ENCODE measurements at regions not wholly inside any gene's neighbourhood (a gene's known extent, or its start where the extent isn't known, plus 50 kb on each side); places are given as distances from the start of the nearest gene placed in this dataset.

DNA sequence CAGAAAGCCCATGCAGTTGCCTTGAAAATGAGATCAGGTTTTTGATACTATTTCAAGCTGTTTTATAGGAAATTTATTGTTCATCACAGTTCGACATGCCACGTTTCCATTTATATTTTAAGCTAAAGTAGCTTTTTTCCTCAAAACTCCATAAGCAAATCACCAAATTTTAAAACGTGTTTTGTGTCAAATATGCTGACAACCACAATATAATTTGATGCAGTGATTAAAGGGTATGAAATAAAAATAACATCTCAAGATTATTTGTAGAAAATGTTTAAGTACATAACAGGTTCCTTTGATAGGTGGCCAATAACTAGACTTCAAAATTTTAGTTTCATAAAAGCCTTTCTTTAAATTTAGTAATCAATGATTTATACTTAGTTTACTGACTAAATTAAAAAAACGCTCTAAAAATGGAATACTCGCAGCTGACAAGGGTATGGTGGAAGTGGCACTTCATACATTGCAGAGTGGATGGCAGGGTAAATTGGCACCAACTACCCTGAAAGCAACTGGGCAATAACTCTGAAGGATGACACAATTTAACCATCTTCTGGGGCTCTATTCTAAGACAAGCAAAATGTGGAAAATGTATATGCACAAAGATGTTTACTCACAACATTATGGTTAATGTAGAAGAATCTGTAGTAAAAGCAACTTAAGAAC lies 481.6 kb downstream of the TNS3 start:
- no peaks in the 10 kb centered on the region for H3K27me3 ChIP-seq
- H3K9ac ChIP-seq: no peak overlapping the region
- TF ChIP-seq Cebpa-rat (IDR thresholded peaks at IDR 0.05): no peak
- no peak overlapping the region for H3K4me3 ChIP-seq
- no peaks in the 10 kb centered on the region for H4K20me1 ChIP-seq
- H3K4me1 ChIP-seq: no peaks in the 10 kb centered on the region; the same call in 1 of the 2 replicates
- H3K4me2 ChIP-seq: no peak overlapping the region
- 0 out of 2 replicates have a peak, but pooled peaks cover 4% of the 10 kb centered on the region for H3K9me3 ChIP-seq
- no peak overlapping the region for H3K27ac ChIP-seq
- no peaks in the 10 kb centered on the region for H3K36me3 ChIP-seq

DNA sequence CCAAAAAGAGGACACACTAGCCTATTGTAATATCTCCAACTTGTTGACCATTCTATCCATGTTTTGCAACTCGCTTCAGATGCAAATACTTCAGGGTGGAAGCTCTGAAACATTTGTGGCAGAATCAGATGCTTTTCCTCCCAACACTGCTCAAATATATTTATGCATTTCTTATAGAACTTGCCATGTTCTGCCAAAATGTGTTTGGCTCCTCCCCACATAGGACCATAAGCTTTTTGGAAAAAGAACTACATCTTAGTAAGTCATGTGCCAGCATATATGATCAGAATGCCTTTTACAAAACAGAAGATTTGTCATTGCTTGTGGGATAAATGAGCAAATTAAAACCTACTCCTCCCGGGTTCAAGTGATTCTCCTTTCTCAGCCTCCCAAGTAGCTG lies 484.5 kb downstream of the TNS3 start:
- no peaks in the 10 kb centered on the region for H3K27me3 ChIP-seq
- 0 out of 2 replicates have a peak, but pooled peaks cover 4% of the 10 kb centered on the region for H3K9me3 ChIP-seq
- H3K27ac ChIP-seq: no peak overlapping the region
- TF ChIP-seq Cebpa-rat (IDR thresholded peaks at IDR 0.05): no peak
- no peaks in the 10 kb centered on the region; the same call in 1 of the 2 replicates for H3K4me1 ChIP-seq
- H3K36me3 ChIP-seq: no peaks in the 10 kb centered on the region
- H3K9ac ChIP-seq: no peak overlapping the region
- no peak overlapping the region for H3K4me3 ChIP-seq
- H3K4me2 ChIP-seq: no peak overlapping the region
- no peaks in the 10 kb centered on the region for H4K20me1 ChIP-seq

DNA sequence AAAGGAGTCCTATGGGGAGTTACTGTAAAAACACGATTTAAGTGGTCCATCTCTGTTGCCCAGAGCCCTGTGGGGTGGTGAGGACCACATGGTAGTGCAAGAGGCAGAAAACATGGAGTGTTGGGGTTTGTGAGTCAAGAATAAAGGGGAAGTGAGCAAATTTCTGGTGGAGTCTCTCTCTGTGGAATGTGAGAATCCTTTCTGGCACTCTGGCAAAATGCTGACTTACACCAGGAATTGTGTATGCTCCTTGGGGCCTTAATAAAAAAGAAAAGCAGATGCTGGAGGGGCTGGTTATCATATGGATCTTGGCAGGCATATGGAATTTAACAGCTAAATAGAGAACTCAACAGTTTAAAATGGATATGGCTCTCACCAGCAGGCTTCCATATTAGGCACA lies 486.0 kb downstream of the TNS3 start:
- H3K9ac ChIP-seq: no peak overlapping the region
- no peaks in the 10 kb centered on the region; the same call in 1 of the 2 replicates for H3K4me1 ChIP-seq
- H3K9me3 ChIP-seq: 0 out of 2 replicates have a peak, but pooled peaks cover under 1% of the 10 kb centered on the region
- H3K4me3 ChIP-seq: no peak overlapping the region
- no peaks in the 10 kb centered on the region for H3K36me3 ChIP-seq
- no peak for TF ChIP-seq Cebpa-rat (IDR thresholded peaks at IDR 0.05)
- H3K4me2 ChIP-seq: no peak overlapping the region
- H4K20me1 ChIP-seq: no peaks in the 10 kb centered on the region
- no peaks in the 10 kb centered on the region for H3K27me3 ChIP-seq
- H3K27ac ChIP-seq: no peak overlapping the region

DNA sequence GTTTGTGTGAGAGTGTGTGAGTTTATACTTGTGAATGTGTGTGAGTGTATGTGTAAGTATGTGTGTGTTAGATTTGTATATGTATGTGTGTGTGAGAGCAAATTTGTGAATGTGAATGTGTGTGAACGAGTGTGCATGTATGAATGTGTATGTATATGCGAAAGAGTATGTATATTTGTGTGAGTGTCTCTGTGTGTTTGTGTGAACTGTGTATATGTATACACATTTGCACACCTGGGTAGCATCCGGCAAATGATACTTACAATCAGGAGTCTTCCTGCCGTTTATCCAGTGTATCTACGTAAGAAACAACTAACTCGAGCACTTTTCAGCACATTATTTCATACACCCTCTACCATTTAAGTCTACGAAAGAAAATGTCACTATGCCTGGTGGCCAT lies 487.4 kb downstream of the TNS3 start:
- H3K36me3 ChIP-seq: no peaks in the 10 kb centered on the region
- no peak for TF ChIP-seq Cebpa-rat (IDR thresholded peaks at IDR 0.05)
- no peak overlapping the region for H3K9ac ChIP-seq
- no peaks in the 10 kb centered on the region; the same call in 1 of the 2 replicates for H3K4me1 ChIP-seq
- H4K20me1 ChIP-seq: no peaks in the 10 kb centered on the region
- no peak overlapping the region for H3K27ac ChIP-seq
- H3K4me3 ChIP-seq: no peak overlapping the region
- H3K4me2 ChIP-seq: no peak overlapping the region
- no peaks in the 10 kb centered on the region for H3K27me3 ChIP-seq
- H3K9me3 ChIP-seq: no peaks in the 10 kb centered on the region

DNA sequence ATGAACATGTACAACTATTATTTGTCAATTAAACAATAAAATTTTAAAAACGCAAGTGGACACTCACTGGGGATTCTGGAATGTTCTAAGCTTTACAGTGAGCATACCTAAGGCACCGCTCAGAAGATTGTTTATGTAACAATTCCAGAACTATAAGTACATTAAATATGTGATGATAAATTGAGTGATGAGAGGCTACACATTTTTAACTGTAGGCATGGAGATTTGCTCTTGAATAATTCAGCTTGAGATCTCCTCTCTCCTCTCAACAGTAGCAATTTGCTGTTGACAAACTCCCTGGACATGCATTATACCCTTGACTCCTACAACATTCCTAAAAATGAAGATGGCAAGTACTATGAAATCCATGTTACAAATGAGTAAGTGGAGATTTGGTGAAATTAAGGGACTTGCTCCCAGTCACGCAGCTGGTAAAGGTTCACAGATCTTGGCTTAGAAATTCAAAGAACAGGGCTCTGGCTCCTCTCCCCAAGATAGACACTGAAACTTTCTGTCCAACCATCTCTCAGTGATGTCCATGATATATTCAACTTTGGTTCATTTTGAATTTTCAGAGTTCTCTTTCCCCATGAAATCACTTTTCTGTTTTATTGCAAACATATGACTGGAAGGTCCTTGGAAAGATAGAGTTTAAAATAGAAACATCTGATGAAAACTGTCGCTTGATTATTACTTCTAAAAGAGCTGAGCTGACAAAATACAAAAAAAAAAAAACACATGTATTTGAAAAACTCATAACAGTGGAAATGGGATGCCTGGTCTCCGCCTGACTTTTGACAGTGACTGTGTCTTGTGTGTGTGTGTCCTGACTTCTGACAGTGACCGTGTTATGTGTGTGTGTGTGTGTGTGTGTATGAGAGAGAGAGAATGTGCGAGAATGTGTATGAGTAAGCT lies 488.3 kb downstream of the TNS3 start:
- no peak overlapping the region for H3K27ac ChIP-seq
- H3K9ac ChIP-seq: no peak overlapping the region
- H3K27me3 ChIP-seq: no peaks in the 10 kb centered on the region
- H3K4me1 ChIP-seq: peaks cover 1% of the 10 kb centered on the region; the same call in 1 of the 2 replicates
- H3K4me3 ChIP-seq: no peak overlapping the region
- H3K36me3 ChIP-seq: no peaks in the 10 kb centered on the region
- TF ChIP-seq Cebpa-rat (IDR thresholded peaks at IDR 0.05): no peak
- no peak overlapping the region for H3K4me2 ChIP-seq
- no peaks in the 10 kb centered on the region for H4K20me1 ChIP-seq
- H3K9me3 ChIP-seq: no peaks in the 10 kb centered on the region

DNA sequence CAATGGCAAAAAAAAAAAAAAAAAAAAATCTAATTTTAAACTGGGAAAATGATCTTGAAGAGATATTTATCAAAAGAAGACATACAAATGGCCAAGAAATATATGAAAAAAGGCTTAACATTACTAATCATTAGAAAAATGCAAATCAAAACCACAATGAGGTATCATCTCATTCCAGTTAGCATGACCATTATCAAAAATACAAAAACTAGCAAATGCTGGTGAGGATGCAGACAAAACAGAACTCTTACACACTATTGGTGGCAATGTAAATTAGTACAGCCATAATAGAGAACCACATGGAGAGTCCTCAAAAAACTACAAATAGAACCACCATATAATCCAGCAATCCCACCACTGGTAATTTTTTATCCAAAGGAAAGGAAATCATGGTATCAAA lies 489.6 kb downstream of the TNS3 start:
- Histone ChIP-seq H4K20me1 (no peaks in the 10 kb centered on the region), H3K27me3 (no peaks in the 10 kb centered on the region), H3K9me3 (no peaks in the 10 kb centered on the region), H3K36me3 (no peaks in the 10 kb centered on the region), H3K27ac (no peak overlapping the region), H3K4me1 (0 out of 2 replicates have a peak, but pooled peaks cover 9% of the 10 kb centered on the region), H3K4me2 (no peak overlapping the region), H3K4me3 (no peak overlapping the region), H3K9ac (no peak overlapping the region)
- no peak for TF ChIP-seq Cebpa-rat (IDR thresholded peaks at IDR 0.05)

DNA sequence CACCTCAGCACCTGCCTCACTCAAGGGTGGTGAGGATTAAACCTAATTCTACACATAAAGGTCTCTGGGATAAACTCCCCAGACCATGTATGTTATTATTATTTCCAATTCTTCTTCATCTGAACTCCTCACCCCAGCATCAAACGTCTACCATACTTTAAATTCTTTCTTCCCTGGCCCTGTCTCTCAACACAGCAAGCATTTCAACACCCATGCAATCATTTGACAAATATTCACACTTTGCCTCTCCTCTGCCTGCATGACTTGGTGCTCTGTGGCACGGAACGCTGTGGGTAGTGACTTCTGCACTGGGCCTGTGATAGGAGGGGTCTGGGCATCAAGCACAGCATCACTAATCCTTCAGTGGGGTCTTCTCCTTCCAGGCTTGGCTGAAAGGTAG lies 490.8 kb downstream of the TNS3 start:
- no peaks in the 10 kb centered on the region for H3K27me3 ChIP-seq
- TF ChIP-seq Cebpa-rat (IDR thresholded peaks at IDR 0.05): no peak
- H3K4me3 ChIP-seq: no peak overlapping the region
- peaks cover 19% of the 10 kb centered on the region for H3K4me1 ChIP-seq
- H3K36me3 ChIP-seq: no peaks in the 10 kb centered on the region
- H4K20me1 ChIP-seq: no peaks in the 10 kb centered on the region
- no peak overlapping the region for H3K27ac ChIP-seq
- H3K9ac ChIP-seq: no peak overlapping the region
- no peaks in the 10 kb centered on the region for H3K9me3 ChIP-seq
- H3K4me2 ChIP-seq: no peak overlapping the region

DNA sequence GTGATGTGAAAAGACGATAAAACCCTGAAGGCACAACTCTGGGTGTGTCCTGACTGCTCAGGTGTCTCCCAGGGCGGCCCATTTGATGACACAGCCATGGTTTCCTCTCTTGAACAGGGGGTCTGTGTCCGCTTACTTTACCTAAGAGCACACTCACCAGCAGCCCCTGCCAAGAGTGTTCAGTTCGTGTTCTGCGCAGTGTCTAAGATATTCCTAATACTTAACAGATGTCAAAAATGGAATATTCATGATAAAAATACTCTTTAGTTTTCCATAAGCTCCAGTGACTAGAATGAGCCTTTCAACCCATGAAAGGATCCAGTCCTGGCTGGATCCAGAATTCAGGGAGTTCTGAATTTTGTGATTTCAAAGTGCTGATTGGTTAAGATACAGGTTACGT lies 492.4 kb downstream of the TNS3 start:
- H3K27me3 ChIP-seq: no peaks in the 10 kb centered on the region
- H3K9ac ChIP-seq: no peak overlapping the region
- no peak overlapping the region for H3K27ac ChIP-seq
- H3K4me1 ChIP-seq: peaks cover 21% of the 10 kb centered on the region
- no peaks in the 10 kb centered on the region for H4K20me1 ChIP-seq
- no peak overlapping the region for H3K4me3 ChIP-seq
- TF ChIP-seq Cebpa-rat (IDR thresholded peaks at IDR 0.05): no peak
- H3K9me3 ChIP-seq: no peaks in the 10 kb centered on the region
- no peaks in the 10 kb centered on the region for H3K36me3 ChIP-seq
- no peak overlapping the region for H3K4me2 ChIP-seq

DNA sequence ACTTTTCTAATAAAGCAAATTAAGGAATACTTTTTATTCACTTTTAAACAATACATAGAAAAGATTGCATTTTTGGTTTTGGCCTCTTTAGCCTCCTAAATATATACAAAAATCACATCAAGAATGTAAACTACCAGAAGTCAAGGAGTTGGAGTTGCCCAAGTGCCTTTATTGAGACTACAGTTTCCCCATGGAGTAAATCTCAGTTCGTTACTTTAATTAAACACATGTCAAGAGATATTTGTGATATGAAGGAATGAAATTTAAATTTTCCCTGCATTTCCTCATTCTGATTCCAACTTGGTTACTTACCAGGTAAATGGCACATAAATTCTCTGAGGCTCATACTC lies 492.9 kb downstream of the TNS3 start:
- no peaks in the 10 kb centered on the region for H4K20me1 ChIP-seq
- no peak overlapping the region for H3K4me2 ChIP-seq
- H3K4me3 ChIP-seq: no peak overlapping the region

More for the DNA sequence above, 492.9 kb downstream of the TNS3 start:
- Histone ChIP-seq H3K9ac (no peak overlapping the region), H3K9me3 (no peaks in the 10 kb centered on the region), H3K4me1 (peaks cover 21% of the 10 kb centered on the region), H3K27me3 (no peaks in the 10 kb centered on the region), H3K27ac (no peak overlapping the region), H3K36me3 (no peaks in the 10 kb centered on the region)
- no peak for TF ChIP-seq Cebpa-rat (IDR thresholded peaks at IDR 0.05)
